Ureter (tissue), 1 donor: ENCODE measurements at regions not wholly inside any gene's neighbourhood (a gene's known extent, or its start where the extent isn't known, plus 50 kb on each side); places are given as distances from the start of the nearest gene placed in this dataset.

Experiments
- DNase-seq: peaks from one replicate; pipeline ENCODE4 v3.0.0-alpha.2; 2020; ENCODE audit warnings: low spot score
- donor health status: DM: yes; HTN: yes; CAD: no.

DNA sequence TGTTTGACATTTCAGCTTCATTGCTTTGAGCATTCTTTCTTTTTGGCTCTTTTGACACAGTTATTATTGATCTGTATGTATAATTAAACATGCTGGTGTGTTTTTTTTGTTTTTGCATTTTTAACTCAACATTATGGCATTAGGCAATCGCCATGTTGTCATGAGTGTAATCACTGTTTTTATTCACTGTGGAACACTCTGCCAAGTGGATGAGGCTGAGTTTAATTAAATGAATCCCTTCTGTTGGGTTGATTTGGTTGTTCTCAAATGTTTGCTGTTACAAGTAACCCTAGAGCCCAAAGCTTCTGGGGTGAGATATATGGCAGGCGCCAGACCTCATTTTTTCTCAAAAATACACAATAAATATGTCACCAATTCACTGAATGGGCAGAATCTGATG lies 428.1 kb downstream of the MATN1 start:
- no peak for DNase-seq

DNA sequence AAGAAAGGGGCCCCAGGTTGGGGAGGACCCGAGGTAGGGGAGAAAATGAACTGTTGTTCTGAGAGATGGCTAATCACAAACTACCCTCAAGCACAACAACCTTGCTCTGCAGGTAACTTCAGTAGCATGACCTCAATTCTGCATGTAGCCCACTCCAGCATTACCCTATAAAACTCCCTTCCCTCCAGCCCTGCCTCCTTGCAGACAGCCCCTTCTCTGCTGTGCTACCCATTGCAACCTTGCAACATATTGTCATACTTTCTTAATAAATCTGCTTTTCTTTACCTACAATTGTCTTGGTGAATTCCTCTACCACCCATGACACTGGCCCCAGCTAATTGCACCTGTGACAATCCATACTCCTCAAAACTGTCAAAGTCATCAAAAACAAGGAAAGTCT lies 428.9 kb downstream of the MATN1 start:
- DNase-seq, result no peak

DNA sequence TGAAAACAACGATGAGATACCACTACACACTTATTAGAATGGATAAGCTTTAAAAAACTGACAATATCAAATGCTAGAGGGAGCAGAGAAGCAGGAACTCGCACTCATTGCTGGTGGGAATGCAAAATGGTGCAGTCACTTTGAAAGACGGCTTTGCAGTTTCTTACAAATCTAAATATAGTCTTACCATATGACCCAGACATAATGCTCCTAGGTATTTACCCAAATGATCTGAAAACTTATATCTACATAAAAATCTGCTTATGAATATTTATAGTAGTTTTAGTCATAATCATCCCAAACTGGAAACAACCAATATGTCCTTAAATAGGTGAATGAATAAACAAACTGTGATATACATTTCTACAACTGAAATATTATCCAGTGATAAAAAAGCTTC lies 430.9 kb downstream of the MATN1 start:
- no peak for DNase-seq

DNA sequence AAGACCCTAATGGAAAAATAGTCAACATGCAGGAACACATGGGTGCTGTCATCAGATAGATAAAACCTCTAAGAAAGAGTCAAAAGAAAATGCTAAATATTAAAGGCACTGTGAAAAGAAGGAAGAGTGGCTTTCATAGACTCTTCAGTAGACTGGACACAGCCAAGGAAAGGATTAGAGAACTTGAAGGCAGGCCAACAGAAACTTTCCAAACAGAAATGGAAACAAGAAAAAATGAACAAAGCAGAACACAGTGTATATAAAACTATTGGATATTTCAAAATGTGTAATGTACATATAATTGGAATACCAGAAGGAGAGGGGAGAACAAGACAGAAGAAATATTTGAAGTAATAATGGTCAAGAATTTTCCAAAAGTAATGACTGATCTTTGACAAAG lies 431.9 kb downstream of the MATN1 start:
- DNase-seq, result no peak

DNA sequence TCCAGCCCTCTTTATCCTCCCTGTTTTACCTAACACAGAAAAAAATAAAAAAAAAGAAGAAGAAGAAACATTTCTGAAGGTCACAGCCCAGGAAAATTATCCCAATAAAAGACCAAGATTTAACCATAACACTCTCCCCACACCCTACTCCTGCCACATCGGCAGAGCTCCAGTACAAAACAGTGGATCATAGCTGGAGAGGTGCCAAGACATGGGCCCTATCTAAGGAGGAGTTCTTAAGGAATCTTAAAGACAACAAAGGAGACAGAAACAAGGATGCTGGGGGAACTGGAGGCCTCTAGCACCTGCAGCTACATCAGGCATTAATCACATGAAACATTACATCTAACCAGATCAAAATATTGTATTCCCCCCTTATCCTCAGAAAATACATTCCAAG lies 432.8 kb downstream of the MATN1 start:
- peak; percentile 32 for DNase-seq

DNA sequence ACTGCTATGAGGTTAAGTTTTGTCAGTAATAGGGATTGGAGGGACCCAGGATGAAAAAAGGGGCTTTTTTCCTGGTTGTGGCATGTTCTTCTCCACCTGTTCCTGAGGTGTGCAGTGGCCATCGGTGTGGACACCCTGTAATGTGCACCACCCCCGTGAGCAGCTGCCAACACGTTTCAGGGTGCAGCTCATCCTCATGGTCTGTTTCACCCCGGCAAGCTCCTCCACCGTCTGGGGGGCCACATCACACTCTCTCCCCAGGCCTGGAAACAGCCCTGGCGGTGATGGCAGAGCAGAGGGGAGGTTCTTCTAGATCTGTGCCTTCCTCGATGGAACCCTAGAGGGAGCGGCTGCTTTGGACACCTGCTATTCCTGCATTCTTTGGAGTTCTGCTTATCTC lies 435.4 kb downstream of the MATN1 start:
- DNase-seq, result peak; percentile 29

DNA sequence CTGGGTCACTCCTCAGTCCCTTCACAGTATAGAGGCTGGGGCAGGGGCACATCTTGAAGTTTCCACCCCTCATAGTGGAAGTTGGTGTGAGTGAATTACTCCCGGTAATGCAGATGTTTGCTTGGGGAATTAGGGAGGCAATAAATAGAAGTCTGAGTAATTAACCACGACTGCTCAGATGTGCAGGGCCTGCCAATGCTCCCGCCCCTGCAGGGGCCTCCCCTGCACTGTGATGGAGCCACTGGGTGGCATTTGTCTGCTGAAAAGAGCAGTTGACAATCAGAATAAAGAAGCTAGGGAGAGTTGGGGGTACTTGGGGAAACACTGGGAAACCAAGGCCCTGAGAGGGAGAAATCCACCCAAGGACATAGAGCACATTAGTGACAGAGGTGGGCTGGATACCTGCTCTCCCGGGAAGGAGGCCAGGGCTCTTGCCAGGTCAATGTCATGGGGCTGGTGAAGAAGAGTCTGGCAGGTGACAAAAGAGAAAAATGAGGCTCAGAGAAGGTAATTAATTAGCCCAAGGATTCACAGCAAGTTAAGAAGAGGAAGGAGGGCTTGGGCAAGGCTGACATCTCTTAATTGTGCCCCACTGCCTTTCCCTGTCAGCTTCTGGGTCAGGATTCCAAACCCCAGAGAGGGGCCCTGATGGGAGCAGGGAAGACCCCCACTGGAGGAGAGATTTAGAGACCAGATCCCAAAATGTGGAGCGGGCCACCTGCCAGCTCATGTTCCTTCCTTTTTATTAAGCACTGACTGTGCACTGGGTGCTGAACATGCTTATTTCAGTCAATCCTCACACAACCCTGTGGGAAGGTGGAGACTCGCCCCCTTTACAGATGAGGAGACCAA lies 436.2 kb downstream of the MATN1 start:
- peak; percentile 18 for DNase-seq

DNA sequence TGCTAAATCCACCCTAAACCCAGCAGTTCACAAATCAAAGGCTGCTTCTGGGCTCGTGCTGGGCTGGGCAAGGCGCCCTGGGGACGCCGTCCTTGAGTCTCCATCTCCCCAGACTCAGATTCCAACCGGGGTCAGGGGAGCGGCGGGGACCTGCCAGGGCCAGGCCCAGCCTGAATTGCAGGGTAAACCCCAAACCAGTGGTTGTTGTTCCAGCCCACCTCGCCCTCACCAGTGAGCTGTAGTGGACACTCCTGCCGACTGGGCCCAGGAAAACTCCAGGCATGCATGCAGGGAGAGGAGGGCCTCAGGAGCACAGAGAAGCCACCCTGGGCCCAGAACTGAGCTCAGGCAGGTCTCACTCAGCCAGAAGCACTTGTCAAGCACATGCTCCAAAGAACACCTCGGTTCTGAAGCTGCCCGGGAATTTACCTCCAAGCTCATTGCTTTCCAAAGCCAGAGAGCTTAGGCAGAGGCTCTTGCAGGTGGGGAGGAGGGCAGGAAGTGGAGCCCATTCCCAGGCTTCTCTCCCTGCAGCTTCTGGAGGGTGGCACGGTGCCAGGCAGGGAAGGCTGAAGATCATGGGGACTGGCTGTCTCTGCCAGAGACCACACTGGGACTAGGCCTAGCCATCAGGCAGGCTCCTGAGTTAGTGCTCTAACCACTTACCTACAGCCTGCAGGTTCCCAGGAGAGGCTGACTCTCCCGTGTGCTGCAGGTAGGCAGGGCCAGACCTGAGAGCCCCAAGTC lies 437.0 kb downstream of the MATN1 start:
- peak; percentile 29 for DNase-seq

DNA sequence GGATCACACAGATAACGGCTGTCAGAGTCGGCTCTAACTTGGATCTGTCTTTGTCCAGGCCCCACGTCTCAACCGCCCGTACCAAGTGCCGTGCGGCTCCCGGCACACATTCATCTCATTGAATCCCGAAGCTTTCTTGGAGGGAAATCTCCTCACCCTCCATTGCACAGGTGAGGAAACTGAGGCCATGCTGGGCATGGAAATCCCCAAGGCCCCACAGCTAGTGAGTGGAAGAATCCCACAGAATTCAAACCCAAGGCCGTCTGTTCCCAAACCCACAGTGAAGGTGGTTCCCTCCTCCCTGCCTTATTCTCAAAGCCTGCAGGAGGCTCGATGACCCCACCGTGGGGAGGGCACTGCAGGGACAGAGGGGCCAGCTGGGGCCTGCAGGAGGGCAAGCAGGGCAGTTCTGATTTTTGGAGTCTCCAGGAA lies 437.9 kb downstream of the MATN1 start:
- DNase-seq, result no peak

DNA sequence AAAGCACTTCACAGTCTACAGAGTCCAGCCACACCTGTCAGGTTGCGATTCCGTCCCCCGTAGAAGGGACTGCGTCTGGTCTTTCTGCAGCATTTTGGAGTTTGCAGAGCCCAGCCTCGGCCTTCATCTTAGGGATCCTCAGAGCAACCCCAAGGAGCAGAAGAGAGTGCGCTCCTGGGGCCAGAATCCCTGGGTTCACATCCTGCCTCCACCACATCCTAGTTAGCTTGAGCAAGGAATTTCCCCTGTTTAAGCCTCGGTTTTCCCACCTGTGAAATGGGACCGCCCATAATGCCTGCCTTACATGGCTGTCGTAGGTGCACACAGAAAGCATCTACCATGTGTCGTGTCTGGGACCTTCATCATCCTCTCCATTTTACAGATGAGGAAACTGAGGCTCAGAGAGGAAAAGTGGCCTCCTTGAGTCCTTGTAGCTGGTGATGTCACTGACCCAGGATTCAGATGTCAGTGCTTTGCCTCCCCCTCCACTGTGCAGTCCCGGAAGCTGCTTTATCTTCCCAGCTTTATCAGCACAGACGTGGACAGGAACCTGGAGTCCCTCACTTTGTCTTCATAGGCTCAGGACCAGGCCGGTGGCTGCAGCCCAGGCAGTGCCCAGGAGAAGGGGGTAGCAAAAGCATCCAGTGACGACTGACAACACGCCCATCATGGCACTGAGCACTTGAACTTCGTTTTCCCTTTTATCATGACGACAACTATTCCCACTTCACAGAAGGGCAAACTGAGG lies 438.5 kb downstream of the MATN1 start:
- DNase-seq, result peak; percentile 17

DNA sequence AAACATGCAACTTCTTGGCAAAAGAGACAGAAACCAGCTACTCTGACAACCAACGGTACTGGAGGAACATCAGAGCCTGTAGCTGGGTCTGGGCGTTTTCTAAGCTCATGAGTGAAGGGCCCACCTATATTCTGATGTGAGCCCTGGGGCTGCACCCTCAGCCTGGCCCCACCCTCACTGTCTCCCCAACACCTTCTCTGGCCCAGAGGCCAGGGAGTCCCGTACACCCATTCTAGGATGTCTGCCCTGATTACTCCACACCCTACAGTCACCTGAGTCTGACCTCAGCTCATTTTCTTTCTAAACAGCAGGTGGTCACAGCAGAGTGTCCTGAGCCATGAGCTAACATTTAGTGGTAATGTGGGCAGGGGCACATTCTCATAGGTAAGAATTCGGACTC lies 439.2 kb downstream of the MATN1 start:
- no peak for DNase-seq

DNA sequence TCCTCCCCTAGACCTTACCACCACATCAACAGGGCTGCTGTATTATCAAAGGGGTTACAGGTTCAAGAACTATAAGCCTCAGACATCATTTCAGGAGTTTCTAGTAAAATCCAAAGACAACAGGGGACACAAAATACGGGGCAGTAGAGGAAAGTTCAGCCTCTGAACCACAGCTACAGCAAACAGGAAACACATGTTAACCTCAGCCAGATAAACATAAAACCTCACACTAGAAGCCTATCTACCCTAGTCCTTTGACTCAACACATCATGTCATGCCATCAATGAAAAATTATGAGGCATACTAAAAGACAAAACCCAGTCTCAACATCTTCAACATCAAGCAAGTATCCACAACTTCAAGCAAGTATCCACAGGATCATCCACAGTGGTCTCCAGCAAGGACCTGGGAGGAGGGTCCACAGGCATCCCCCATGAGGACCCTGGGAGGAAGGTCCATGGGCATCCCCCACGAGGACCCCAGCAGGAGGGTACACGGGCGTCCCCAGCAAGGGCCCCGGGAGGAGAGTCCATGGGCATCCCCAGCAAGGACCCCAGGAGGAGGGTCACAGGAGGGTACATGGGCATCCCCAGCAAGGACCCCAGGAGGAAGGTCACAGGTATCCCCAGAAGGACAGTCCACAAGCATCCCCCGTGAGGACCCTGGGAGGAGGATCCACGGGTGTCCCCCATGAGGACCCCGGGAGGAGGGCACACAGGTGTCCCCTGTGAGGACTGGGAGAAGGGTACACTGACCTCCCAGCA lies 440.0 kb downstream of the MATN1 start:
- DNase-seq, result peak; percentile 24

DNA sequence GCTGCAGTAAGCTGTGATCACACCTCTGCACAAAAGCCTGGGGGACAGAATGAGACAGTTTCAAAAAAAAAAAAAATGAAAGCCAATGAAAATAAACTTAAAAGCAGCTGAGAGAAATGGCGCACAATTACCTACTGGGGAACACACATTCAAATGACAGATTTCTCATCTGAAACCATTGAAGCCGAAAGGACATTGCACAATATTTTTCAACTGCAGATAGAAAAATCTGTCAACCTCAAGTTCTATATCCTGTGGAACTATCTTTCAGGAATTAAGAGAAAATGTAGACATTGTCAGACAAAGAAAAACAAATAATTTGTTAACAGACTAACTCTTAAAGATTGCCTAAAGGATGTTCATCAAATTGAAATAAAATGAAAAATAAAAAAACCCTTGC lies 442.8 kb downstream of the MATN1 start:
- DNase-seq, result no peak

DNA sequence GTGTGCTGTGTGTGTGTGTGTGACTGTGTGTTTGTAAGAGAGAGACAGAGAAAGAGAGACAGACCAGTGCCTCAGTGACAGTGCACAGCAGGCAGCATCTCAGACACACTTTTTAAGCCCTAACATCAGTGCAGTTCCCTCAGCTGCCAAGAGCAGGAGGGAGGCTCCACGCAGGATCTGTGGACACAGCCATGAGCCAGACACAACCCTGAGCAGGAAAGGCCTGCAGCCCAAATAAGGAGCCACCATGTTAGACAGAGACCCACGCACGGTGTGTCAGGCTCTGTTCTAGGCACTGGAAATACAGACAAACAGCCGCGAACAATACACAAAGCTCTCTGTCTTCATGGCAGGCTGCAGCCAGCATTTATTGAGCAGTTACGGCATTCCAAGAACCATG lies 445.5 kb downstream of the MATN1 start:
- peak; percentile 18 for DNase-seq

DNA sequence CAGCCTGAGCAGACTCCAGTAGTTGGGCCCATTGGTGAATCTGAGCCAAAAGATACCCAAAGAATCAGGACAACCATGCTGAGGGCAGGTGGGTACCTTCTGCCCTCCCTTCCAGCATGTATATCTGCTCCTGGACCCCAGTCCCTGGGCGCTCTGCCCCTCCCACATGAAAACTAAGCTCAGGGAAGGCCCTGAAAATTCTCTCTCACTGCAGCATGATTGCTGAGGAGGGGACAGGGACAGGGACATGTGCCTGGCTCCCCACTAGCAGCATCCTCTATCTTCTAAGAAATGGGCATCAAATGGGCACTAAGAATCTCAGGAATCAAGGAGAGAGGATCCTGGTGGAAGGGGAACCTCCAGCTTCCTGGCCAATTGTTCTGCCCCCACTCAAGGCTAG lies 446.0 kb downstream of the MATN1 start:
- no peak for DNase-seq

DNA sequence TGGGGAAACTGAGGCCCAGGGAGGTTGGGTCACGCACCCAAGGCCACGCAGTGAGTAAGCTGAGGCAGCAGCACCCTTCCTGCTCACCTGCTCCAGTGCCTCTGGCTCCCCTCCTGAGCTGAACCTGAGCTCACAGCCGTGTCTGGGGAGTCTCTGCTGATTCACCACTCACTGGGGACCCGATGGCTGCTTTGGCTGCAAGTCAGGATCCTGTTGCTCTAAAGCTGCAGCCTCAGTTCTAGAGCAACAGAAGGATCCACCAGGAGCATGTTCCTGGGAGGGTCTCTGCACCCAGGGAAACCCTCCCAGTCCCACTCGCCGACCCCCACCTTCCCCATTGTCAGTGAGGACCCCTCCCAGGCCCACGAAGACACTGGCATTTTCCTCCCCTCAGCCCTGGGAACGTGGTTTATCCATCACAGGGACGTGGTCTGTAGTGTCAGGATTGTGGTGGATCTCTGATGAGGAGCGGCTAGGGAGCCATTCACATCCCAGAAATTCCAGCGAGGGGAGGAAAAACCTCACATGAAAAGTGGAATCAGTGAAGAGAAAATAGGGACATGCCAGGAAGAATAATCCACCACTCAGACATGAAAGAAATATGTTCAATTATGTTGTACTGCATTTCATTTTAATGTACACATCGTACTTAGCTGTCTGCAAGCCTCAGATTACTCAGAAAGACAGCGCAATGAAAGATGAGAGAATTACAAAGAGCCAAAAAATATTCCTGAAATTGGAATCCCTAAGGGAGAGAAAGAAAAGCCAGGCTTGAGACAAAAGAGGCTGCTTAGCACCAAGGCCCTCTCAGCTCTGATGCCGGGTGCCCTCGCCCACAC lies 447.2 kb downstream of the MATN1 start:
- peak; percentile 18 for DNase-seq

DNA sequence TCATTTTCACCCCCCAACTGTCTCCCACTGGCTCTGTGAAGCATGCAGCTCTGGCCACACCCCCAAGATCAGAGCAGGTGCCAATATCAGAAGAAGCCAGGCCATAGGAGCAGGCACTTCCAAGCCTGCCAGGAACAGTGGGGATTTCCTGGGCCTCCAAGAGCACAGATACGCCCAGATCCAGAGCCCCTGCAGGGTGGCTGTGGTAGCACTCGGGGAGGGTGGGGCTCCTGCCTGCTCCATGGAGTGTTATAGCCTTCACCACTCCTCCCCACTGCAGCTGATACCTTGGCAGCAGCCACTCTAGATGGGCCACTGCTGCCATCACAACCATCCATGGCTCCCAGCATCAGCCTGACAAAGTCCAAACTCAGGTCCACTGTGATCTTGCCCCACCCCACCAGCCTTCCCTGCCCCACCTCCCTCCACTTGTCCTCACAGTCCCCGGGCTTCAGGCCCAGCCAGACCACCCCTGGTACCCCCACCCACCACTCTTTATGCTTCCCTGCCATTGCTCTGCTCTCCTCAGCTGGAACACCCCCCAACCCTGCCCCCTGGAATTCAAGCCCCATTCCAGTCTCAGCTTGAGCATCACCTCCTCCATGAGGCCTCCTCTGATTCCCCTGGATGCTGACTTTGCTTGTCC lies 448.3 kb downstream of the MATN1 start:
- peak; percentile 32 for DNase-seq

DNA sequence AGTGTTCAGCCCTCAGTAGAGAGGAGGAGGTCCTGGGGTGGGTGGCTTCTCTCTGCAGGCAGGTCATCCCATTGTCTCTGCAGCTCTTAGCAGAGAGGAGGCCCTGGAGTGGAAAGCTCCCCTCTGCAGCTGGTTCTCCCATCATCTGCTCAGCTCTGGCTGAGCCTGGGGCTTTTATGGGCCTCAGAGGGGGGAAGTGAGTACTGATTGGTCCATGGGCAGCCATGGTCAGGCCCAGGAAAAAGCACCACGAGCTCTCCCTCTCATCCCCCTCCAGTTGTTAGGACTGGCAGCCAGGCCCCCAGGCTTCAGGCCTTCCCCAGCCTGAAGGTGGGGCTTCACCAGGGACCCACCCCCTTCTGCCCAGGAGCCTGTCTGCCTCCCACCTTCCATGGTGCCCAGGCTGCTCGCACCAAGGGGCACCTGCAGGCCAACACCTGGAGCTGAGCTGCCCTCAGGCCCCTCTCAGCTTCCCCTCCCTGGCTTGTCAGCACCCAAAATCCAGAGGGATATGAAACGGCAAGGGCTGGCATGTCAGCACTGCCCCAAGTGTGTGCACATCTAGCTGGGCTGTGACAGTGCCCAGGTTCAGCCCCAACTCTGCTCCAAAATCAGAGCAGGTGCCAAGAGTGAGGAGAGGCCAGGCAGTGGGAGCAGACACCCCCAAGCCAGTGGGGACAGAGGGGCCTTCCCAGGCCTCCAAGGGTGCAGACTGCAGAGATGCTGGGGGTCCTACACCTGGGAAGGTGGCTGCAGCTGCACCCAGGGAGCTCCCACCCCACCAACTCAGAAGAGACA lies 449.0 kb downstream of the MATN1 start:
- DNase-seq, result peak; percentile 23

DNA sequence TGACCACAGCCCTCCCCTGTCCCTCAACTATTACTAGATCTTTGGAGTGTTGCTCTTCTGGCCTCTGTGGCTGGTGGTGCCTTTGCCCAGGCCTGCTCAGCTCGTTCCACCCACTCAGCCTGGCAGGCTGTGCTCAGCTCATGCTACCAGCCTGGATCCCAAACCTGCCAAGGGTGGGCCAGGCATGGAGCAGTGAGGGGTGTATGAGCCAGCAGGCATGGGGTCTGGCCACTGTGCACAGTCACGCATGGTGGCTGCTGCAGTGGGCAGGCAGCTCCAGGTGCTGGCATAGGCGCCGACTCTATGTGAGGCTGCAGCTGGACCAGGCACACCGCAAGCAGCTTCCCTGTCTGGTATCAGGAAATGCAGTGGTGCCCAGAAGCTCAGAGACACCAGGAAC lies 449.9 kb downstream of the MATN1 start:
- DNase-seq, result no peak

DNA sequence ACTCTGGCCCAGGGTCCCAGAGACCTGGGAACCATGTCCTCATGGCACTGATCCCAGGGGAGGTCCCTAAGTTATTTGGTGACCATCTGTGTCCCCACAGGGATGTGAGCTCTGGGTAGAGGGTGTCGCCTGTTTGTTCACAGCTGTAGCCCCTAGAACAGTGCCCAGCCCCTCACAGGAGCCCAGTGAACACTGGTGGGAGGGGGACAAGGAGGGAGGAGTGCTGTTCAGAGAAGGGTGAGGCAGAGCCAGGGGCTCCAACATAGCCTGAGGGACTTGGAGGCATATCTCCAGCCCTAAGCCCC lies 450.4 kb downstream of the MATN1 start:
- no peak for DNase-seq
